ENCODE measurements at regions not wholly inside any gene's neighbourhood (a gene's known extent, or its start where the extent isn't known, plus 50 kb on each side); places are given as distances from the start of the nearest gene placed in this dataset.
"Not testable (repeated sequence)": the region's sequence is repeated elsewhere in the genome, so short reads cannot be mapped to it uniquely, and the experiment has no call there.

GRCh38 chr1:245000872-245001188, 136.5 kb upstream of the HNRNPU start:
- Histone ChIP-seq H3K4me2 (ENCODE audit: insufficient read depth, low read length) (no peak overlapping the region), H3K4me3 (replicated peaks in 1 of 3; ENCODE audit: insufficient read depth in 1 of 3, low read depth in 1 of 3, low read length in 3 of 3) (no peak overlapping the region), H3K27me3 (ENCODE audit: control insufficient read depth in 2 of 2, insufficient read depth in 2 of 2, low read length in 2 of 2) (no peaks in the 10 kb centered on the region), H2AFZ (ENCODE audit: low read depth, low read length) (no peak overlapping the region), H3K9ac (replicated peaks; ENCODE audit: extremely low read depth, insufficient read depth, low read length) (no peak overlapping the region), H3K36me3 (ENCODE audit: control insufficient read depth in 2 of 2, extremely low read depth in 1 of 2, insufficient read depth in 2 of 2, low read length in 2 of 2) (no peaks in the 10 kb centered on the region), H3K9me3 (replicated peaks; ENCODE audit: control insufficient read depth, insufficient read depth, low read length) (no peaks in the 10 kb centered on the region), H4K20me1 (replicated peaks; ENCODE audit: control insufficient read depth, extremely low read depth, insufficient read depth, low read length) (no peaks in the 10 kb centered on the region), H3K4me1 (ENCODE audit: control insufficient read depth, extremely low read depth, insufficient read depth, low read length) (no peaks in the 10 kb centered on the region), H3K9me1 (replicated peaks; ENCODE audit: control insufficient read depth, extremely low read depth, insufficient read depth, low read length) (no peaks in the 10 kb centered on the region), H3K79me2 (ENCODE audit: control insufficient read depth, insufficient read depth, low read length) (no peaks in the 10 kb centered on the region), H3K27ac (ENCODE audit: insufficient read depth, low read depth, low read length) (no peak overlapping the region)
- DNase-seq (ENCODE audit: low read depth, low spot score) (no peak), FAIRE-seq (no peak)
- intact Hi-C loops (cut with micrococcal nuclease): no loop called here
- TF ChIP-seq JUN (IDR thresholded peaks at IDR 0.05; ENCODE audit: borderline replicate concordance, insufficient read depth, insufficient read length, low read depth) (no peak), CTCF (IDR thresholded peaks at IDR 0.05; ENCODE audit: extremely low read depth in 1 of 2, insufficient read depth in 1 of 2, low read depth in 1 of 2, low read length in 2 of 2) (no peak), MYC (IDR thresholded peaks at IDR 0.05; ENCODE audit: low read depth, low read length) (no peak), FOS (IDR thresholded peaks at IDR 0.05; ENCODE audit: borderline replicate concordance, insufficient read depth, low read length) (no peak), MAX (IDR thresholded peaks at IDR 0.05; ENCODE audit: insufficient read depth, insufficient read length) (no peak)
- ChIA-PET POLR2A (no interaction called here), CTCF (no interaction called here)
- dilution Hi-C loops (cut with MboI; ENCODE audit: extremely low pct_ligation_motif_present, low sequenced_read_pairs): no loop called here
- no TSS peak for BruUV-seq (replicated peaks)

GRCh38 chr1:244999644-245000043, 135.3 kb upstream of the HNRNPU start:
- H3K27ac ChIP-seq (ENCODE audit: insufficient read depth, low read depth, low read length); H3K4me2 ChIP-seq (ENCODE audit: insufficient read depth, low read length); H2AFZ ChIP-seq (ENCODE audit: low read depth, low read length); H3K9me3 ChIP-seq (replicated peaks; ENCODE audit: control insufficient read depth, insufficient read depth, low read length); H4K20me1 ChIP-seq (replicated peaks; ENCODE audit: control insufficient read depth, extremely low read depth, insufficient read depth, low read length); H3K79me2 ChIP-seq (ENCODE audit: control insufficient read depth, insufficient read depth, low read length); FAIRE-seq; POLR2A ChIA-PET; H3K4me1 ChIP-seq (ENCODE audit: control insufficient read depth, extremely low read depth, insufficient read depth, low read length); BruUV-seq (replicated peaks); H3K9ac ChIP-seq (replicated peaks; ENCODE audit: extremely low read depth, insufficient read depth, low read length); H3K4me3 ChIP-seq (replicated peaks in 1 of 3; ENCODE audit: insufficient read depth in 1 of 3, low read depth in 1 of 3, low read length in 3 of 3); H3K9me1 ChIP-seq (replicated peaks; ENCODE audit: control insufficient read depth, extremely low read depth, insufficient read depth, low read length); dilution Hi-C loops (cut with MboI; ENCODE audit: extremely low pct_ligation_motif_present, low sequenced_read_pairs); DNase-seq (ENCODE audit: low read depth, low spot score); H3K36me3 ChIP-seq (ENCODE audit: control insufficient read depth in 2 of 2, extremely low read depth in 1 of 2, insufficient read depth in 2 of 2, low read length in 2 of 2); intact Hi-C loops (cut with micrococcal nuclease); H3K27me3 ChIP-seq (ENCODE audit: control insufficient read depth in 2 of 2, insufficient read depth in 2 of 2, low read length in 2 of 2): not testable (repeated sequence)
- CTCF ChIA-PET: interaction anchor here (1.1 kb wide), 1 partner anchor 43 kb away, joined by 4 to 5 read pairs; no protein-coding TSS in a partner anchor
